Esophagus (tissue), 2 donors: ENCODE measurements at regions not wholly inside any gene's neighbourhood (a gene's known extent, or its start where the extent isn't known, plus 50 kb on each side); places are given as distances from the start of the nearest gene placed in this dataset.

Experiments used
- H3K27ac ChIP-seq, 2 donors: one replicate each; pipeline ENCODE4 v1.5.1; 2013; ENCODE audit warnings: low read depth in 2 of 2, mild to moderate bottlenecking in 2 of 2, inconsistent platforms in 1 of 2, low read length in 1 of 2, moderate library complexity in 1 of 2
- H3K27me3 ChIP-seq, 2 donors: one replicate each; pipeline ENCODE4 v1.6.1; 2013; ENCODE audit warnings: low read length in 2 of 2, control low read depth in 1 of 2, mild to moderate bottlenecking in 1 of 2; ENCODE audit not compliant: insufficient read depth in 2 of 2, control insufficient read depth in 1 of 2
- H3K36me3 ChIP-seq, 2 donors: one replicate each; pipeline ENCODE4 v1.6.1; 2013; ENCODE audit warnings: low read length in 1 of 2; ENCODE audit not compliant: control insufficient read depth in 2 of 2, insufficient read depth in 2 of 2
- H3K4me1 ChIP-seq, 2 donors: one replicate each; pipeline ENCODE4 v1.6.1; 2013; ENCODE audit warnings: low read length in 1 of 2; ENCODE audit not compliant: control insufficient read depth in 2 of 2, insufficient read depth in 2 of 2
- H3K4me3 ChIP-seq, 2 donors: one replicate each; pipeline ENCODE4 v1.5.1; 2013; ENCODE audit warnings: low read length in 2 of 2, mild to moderate bottlenecking in 2 of 2, low read depth in 1 of 2, moderate library complexity in 1 of 2
- H3K9me3 ChIP-seq, 2 donors: one replicate each; pipeline ENCODE4 v1.6.1; 2013; ENCODE audit warnings: mild to moderate bottlenecking in 2 of 2, low read depth in 1 of 2, low read length in 1 of 2, moderate library complexity in 1 of 2; ENCODE audit not compliant: control insufficient read depth in 2 of 2, insufficient read depth in 1 of 2
- WGBS, 2 donors: extraction: QIAGEN DNeasy Blood & Tissue Kit; methylation state at CpG; one replicate each; pipeline ENCODE4 v1.1.7; 2013; 5-methylcytosine and 5-hydroxymethylcytosine counted together
- donor health status: healthy with polysubstance abuse.
- donor health status: Bipolar disorder and iron deficiency.

DNA sequence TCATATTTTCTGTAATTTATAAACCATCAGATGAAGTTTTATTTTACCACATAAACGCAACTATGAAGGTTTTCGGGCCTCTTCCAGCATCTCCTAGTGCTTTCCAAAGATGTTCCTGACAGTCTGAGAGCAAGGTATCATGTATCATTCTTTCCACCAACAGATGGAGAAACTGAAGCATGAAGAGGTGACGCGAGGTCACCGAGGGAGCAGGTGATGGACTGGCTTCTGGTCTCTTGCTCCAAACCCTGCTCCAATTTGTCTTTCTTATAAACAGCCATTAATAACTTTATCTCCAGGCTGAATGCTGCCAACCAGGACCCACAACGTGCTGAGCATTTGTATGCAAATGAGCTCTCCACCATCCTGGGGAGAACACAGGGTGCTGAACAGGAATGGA, 86.3 kb upstream of the MAML3 start:
- Histone ChIP-seq H3K36me3 (no peaks in the 10 kb centered on the region), H3K27ac (no peak overlapping the region), H3K4me1 (peaks cover 4 to 12% of the 10 kb centered on the region in 2 donors), H3K9me3 (no peaks in the 10 kb centered on the region), H3K4me3 (no peak overlapping the region), H3K27me3 (no peaks in the 10 kb centered on the region)
- WGBS, 2 donors, result 82 to 86% methylated on average over 6 of the region's 6 CpGs

DNA sequence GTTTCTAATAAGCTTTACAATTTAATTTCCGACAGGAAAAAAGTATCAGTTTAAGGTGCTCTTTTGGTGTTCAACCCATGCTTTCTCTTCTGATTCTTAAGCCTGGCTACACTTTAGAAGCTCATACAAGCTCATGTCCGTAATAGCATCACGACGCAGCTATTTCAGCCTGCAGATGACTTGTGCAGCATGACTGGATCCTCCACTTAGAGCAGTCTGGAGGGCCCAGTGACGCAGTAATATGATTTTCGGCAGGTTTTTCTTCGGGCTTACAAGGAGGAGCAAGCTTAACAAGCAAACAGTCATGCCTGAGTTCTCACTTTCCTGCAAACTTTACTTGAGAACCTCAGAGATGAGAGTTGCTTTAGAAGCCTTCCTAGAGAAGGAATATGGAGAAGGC, 85.3 kb upstream of the MAML3 start:
- no peaks in the 10 kb centered on the region for H3K9me3 ChIP-seq
- H3K4me3 ChIP-seq, result no peak overlapping the region
- H3K4me1 ChIP-seq, result peaks cover 4 to 12% of the 10 kb centered on the region in 2 donors
- WGBS, 2 donors, result 90% methylated on average over 7 of the region's 7 CpGs
- H3K36me3 ChIP-seq, result no peaks in the 10 kb centered on the region
- H3K27ac ChIP-seq, result peak overlapping the region in 1 of 2 donors; percentile 19
- no peaks in the 10 kb centered on the region for H3K27me3 ChIP-seq

DNA sequence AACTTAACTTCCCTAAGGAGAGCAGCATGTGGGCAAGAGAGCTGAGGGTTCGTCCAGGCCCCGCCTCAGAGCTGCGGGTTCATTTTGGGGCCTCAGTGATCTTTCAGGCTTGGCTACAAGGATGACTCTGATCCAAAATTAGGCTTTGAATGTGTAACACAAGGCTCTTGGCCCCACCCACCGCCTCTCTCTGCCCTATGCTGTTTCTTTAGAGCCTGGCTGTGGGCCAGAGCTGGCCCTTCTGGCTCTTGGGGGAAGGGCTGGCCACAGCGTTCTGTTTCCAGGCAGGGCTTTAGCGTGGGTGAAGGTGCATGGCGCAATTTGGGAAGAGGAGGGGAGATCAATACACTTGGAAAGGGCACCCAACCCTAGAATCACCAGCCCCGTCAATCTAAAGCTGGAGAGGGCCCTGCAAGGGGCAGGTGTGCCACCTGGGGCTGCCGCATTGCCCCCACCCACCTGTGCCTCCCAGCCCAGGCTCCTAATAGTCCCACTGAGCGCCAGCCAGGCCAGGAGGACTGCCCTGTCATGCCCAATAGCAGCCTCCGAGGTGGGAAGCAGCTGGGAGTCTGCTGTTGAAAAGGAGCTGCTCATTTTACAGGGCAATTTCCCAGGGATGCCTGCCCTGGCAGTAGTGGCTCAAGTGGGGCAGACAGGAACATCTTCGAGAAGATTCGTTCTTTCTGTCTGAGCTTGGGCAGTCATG, 84.5 kb upstream of the MAML3 start:
- peak overlapping the region; percentile 71 to 99 for H3K27ac ChIP-seq
- 31 to 34% methylated on average over 13 of the region's 13 CpGs for WGBS, 2 donors
- peaks cover 4 to 13% of the 10 kb centered on the region in 2 donors for H3K4me1 ChIP-seq
- H3K27me3 ChIP-seq, result no peaks in the 10 kb centered on the region
- H3K4me3 ChIP-seq, result no peak overlapping the region
- no peaks in the 10 kb centered on the region for H3K36me3 ChIP-seq
- H3K9me3 ChIP-seq, result no peaks in the 10 kb centered on the region

DNA sequence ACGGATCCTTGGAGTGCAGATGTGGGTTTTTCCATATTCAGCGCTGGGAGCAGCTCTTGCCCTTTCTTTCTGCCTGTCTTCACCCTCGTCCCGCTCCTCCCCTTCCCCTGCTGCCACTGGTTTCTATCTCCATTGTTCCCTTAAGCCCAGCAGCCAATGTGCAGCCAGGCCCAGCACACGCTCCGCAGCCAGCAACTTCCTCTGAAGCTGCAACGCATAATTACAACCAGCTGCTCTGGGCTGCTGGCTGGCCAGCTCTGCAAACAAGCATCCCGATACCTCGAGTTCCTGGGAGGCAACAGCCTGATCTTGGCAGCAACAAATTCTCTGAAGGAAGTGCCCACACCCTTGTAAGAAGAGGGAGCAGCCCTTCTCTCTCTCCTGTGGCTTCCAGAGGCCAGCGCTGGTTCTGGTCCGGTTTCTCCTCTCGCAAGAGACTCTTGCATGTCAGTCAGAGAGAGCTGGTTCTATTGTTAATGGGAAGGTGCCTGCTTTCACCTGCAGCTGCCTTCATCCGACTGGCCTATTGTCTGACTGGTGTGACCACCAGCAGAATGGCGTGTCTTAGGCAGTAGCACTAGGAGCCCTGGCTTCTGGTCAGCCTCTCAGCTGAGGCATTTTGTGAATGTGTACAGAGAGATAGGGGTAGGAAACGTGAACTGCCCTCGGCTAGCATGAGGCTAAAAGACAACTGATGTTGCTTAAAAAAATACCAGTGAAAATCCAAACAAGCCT, 83.8 kb upstream of the MAML3 start:
- Histone ChIP-seq H3K4me3 (no peak overlapping the region), H3K4me1 (peaks cover 4 to 10% of the 10 kb centered on the region in 2 donors)
- 12 to 23% methylated on average over 16 of the region's 16 CpGs for WGBS, 2 donors

DNA sequence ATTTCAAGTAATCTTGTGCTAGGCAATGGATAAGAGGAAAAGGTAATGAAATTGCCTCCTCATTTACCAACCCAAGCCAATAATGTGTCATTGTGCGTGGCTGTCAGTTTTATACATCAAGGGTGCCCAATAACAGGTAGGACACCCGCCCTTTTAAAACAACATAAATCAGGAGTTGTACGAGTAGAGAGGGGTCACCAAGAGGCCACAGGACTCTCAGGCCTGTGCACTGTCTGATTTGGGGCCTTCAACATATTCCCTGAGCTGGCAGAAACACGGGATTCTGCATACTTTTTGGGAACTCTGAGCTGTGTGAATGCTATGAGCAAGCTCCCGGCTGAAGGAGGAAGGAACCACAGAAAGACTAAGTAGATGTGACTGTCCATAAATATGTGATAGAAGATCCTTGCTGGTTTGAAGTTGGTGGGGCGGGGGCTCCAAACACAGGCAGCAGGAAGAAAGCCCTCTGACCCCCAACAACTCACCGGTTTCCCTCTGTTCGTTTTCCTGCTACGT, 82.7 kb upstream of the MAML3 start:
- 69 to 83% methylated on average over 9 of the region's 9 CpGs for WGBS, 2 donors
- Histone ChIP-seq H3K4me1 (peaks cover 4 to 10% of the 10 kb centered on the region in 2 donors), H3K9me3 (no peaks in the 10 kb centered on the region), H3K4me3 (no peak overlapping the region), H3K36me3 (no peaks in the 10 kb centered on the region), H3K27ac (peak overlapping the region; percentile 71 to 84), H3K27me3 (no peaks in the 10 kb centered on the region)

More for the DNA sequence above, 83.8 kb upstream of the MAML3 start:
- Histone ChIP-seq H3K27me3 (no peaks in the 10 kb centered on the region), H3K27ac (peak overlapping the region; percentile 71 to 99), H3K9me3 (no peaks in the 10 kb centered on the region), H3K36me3 (no peaks in the 10 kb centered on the region)

DNA sequence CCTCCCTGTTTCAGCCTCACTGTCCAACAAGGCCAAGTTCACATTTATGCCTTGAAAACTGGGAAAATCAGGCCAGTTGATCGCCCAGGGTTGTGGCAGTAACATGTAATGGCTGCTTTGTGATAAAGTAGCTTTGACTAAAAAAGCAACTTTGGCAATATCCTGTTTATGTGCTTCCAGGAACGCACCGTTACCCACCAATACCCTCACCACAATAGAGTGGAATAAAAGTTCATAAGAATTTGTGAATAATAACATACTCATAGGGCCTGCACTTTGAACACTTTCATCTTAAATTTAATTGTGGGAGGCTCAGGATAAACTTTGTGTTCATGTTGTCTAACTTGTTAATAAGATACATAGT, 80.7 kb upstream of the MAML3 start:
- Histone ChIP-seq H3K4me1 (peaks cover 4 to 10% of the 10 kb centered on the region in 2 donors), H3K27ac (peak overlapping the region in 1 of 2 donors; percentile 81), H3K4me3 (no peak overlapping the region), H3K36me3 (no peaks in the 10 kb centered on the region), H3K9me3 (peaks cover 0 to 3% of the 10 kb centered on the region in 2 donors), H3K27me3 (no peaks in the 10 kb centered on the region)
- WGBS, 2 donors, result 84 to 88% methylated on average over 3 of the region's 3 CpGs

DNA sequence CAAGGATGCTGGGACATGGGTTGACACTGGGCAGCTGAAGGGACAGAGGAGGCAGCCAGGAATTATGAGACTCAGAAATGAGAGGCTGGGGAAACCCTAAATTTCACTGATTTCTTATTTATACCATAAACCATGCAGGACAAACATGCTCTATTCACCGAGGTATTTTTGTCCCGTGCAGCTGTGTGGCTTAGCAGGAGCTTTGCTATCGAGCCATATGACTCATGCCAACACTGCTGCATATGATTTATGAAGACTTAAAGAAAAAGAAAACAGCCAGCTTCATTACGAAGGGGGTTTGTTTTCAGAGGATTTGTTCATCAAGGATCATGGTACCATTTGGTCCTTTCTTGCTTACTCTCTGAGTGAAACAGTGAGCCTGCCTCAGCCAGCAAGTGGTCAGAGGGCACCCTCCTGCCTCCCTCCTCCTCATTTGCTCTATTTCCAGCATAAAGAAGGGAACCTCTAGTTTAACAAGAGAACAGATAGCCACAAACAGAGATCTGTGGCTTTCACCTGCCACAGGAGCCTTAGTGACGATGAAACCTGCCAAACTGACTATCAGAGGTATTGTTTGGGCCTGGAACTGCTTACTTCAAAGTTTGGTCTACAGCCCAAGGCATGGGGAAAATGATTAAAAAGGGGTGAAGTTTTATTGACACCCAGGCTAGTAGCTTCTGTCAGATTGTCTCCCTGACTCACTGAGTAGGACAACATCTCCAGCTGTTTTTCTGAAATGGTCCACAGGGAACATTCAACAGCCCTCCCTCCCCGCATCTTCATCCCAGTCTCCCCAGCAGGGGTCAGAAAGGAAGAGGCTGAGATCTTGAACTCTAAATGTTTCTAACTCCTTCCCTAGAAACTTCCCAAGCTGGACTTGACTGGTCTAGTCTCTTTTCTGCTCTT, 80.1 kb upstream of the MAML3 start:
- 43 to 52% methylated on average over 6 of the region's 6 CpGs for WGBS, 2 donors
- H3K27me3 ChIP-seq, result no peaks in the 10 kb centered on the region
- H3K36me3 ChIP-seq, result no peaks in the 10 kb centered on the region
- H3K4me1 ChIP-seq, result peaks cover 4 to 10% of the 10 kb centered on the region in 2 donors
- H3K27ac ChIP-seq, result peak overlapping the region; percentile 36 to 81
- peaks cover 0 to 3% of the 10 kb centered on the region in 2 donors for H3K9me3 ChIP-seq
- H3K4me3 ChIP-seq, result no peak overlapping the region

DNA sequence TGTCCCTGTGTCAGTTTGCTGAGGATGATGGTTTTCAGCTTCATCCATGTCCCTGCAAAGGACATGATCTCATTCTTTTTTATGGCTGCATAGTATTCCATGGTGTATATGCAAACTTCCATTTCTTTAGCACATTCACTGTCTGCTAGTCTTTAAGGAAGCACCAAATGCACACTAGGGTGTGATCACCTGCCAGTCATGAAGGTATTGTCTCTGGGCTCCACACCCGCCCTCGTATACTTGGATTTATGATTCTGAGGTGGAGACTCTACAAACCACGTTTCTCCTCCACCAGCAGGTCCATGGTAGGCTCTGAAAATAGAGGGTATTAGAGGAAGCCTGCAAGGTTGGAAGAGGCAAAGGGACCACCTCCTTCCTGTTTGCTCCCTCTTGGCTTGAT, 75.9 kb upstream of the MAML3 start:
- Histone ChIP-seq H3K27me3 (no peaks in the 10 kb centered on the region), H3K27ac (no peak overlapping the region), H3K4me3 (no peak overlapping the region), H3K36me3 (no peaks in the 10 kb centered on the region), H3K4me1 (peaks cover 0 to 2% of the 10 kb centered on the region in 2 donors), H3K9me3 (peaks cover 0 to 3% of the 10 kb centered on the region in 2 donors)
- 79 to 84% methylated on average over 3 of the region's 3 CpGs for WGBS, 2 donors

DNA sequence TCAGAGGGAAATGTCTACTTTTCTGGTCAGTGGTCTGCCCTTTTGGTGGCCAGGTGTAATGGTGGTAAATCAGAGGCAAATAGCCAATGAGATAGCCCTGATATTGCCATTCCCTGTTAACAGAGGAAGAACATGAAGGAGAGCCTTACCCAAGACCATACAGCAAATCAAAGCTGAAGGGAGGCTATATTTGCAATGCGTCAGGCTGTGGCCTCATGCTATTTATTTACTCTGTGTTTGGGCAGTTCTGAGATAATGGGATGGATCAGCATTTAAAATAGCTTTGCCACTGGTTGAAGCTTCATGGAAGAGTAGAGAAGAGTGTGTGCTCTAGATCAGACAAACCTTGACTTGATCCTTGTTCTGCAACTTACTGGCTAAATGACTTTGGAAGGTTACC, 73.3 kb upstream of the MAML3 start:
- H3K36me3 ChIP-seq, result no peaks in the 10 kb centered on the region
- no peak overlapping the region for H3K27ac ChIP-seq
- no peak overlapping the region for H3K4me3 ChIP-seq
- H3K4me1 ChIP-seq, result no peaks in the 10 kb centered on the region
- H3K27me3 ChIP-seq, result no peaks in the 10 kb centered on the region
- 96 to 100% methylated on average over 1 of the region's 1 CpG for WGBS, 2 donors
- H3K9me3 ChIP-seq, result peaks cover 0 to 3% of the 10 kb centered on the region in 2 donors
